Mesodermal cell (in vitro differentiated cells): ENCODE measurements at regions not wholly inside any gene's neighbourhood (a gene's known extent, or its start where the extent isn't known, plus 50 kb on each side); places are given as distances from the start of the nearest gene placed in this dataset.

Source experiments
- H3K27ac ChIP-seq: 2 replicates; pipeline ENCODE4 v1.7.0; 2013; ENCODE audit warnings: mild to moderate bottlenecking, low read depth, low read length, moderate library complexity; ENCODE audit not compliant: severe bottlenecking
- H3K36me3 ChIP-seq: 2 replicates; pipeline ENCODE4 v1.7.1; 2013; ENCODE audit warnings: mild to moderate bottlenecking, low read length, moderate library complexity; ENCODE audit not compliant: control insufficient read depth, insufficient read depth
- H3K4me1 ChIP-seq: one replicate; pipeline ENCODE4 v1.7.1; 2013; ENCODE audit warnings: mild to moderate bottlenecking, low read length; ENCODE audit not compliant: insufficient read depth, control insufficient read depth, poor library complexity, severe bottlenecking
- H3K4me3 ChIP-seq: 2 replicates; pipeline ENCODE4 v1.7.0; 2013; ENCODE audit warnings: low read length, control low read depth, mild to moderate bottlenecking; ENCODE audit not compliant: insufficient read depth, poor library complexity, severe bottlenecking; ENCODE audit errors: extremely low read depth
- H3K9me3 ChIP-seq: 2 replicates; pipeline ENCODE4 v1.7.1; 2013; ENCODE audit warnings: mild to moderate bottlenecking, low read length, moderate library complexity; ENCODE audit not compliant: control insufficient read depth
- WGBS, 2 experiments: methylation state at CpG; one replicate each; pipeline ENCODE4 v1.1.5; 2013; ENCODE audit warnings: missing lambda C conversion rate in 2 of 2; ENCODE audit not compliant: insufficient coverage in 2 of 2; 5-methylcytosine and 5-hydroxymethylcytosine counted together

DNA sequence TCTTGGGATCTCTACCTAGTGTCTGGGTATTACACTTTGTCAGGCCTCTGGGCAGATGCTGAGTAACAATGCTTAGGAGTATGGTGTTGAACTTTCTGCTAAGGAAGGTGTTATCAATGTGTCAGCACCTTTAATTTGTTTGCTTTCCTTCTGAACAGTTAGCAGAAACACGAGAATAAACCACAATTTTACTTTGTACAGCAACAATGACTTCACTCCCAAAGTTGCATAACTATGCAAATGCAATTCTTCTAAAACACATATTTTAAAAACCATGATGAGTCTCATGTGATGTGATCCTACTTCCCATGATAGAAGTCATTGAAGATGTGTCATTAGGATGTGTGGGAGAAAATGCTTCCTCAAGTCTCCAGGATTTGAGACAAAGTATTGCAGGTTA lies 155.0 kb downstream of the POSTN start:
- peaks cover 4% of the 10 kb centered on the region for H3K4me1 ChIP-seq
- H3K27ac ChIP-seq: no peak overlapping the region
- H3K4me3 ChIP-seq: no peak overlapping the region
- WGBS, 2 experiments: 57 to 89% methylated on average over 1 of the region's 1 CpG
- H3K36me3 ChIP-seq: no peaks in the 10 kb centered on the region
- H3K9me3 ChIP-seq: no peaks in the 10 kb centered on the region

DNA sequence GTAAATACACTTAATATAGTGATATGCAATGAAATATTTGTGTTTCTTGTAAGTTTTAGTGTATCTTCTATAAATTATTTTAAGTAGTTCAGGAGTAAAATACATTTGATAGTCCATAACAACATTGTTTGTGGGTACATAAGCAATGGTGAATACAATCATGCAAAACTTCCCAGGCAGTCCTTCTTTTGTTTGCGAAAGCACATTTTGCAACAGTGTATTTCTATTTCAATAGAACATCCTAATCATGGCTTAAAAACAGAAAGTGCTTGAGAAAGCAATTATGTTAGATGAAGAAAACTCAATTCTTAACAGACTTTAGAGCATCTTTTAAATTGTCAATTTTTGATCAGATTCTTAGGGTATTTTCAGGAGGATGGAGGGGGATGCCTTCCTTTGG lies 155.6 kb downstream of the POSTN start:
- Histone ChIP-seq H3K36me3 (no peaks in the 10 kb centered on the region), H3K27ac (no peak overlapping the region), H3K4me3 (no peak overlapping the region), H3K4me1 (peaks cover 4% of the 10 kb centered on the region), H3K9me3 (no peaks in the 10 kb centered on the region)
- WGBS, 2 experiments: no CpG with 5 or more reads among the region's 1 CpG

DNA sequence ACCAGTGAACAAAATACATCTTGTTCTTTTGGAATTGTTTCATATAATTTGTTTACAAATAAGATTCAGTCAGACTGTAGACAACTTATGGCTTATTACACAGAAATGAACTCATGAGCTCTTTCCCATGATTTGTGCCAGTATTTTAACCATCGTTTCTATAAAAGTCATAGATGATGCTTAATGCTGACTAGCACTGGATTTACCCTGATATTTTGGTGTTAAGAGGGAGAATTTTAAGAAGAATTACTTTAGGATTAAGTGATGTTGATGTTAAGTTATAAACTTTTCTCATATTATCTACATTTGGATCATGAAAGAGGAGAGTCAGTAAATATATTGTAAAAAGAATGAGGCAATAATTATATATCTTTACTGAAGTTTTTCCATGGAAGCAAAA lies 162.7 kb downstream of the POSTN start:
- Histone ChIP-seq H3K4me1 (no peaks in the 10 kb centered on the region), H3K4me3 (no peak overlapping the region), H3K9me3 (no peaks in the 10 kb centered on the region), H3K36me3 (no peaks in the 10 kb centered on the region), H3K27ac (no peak overlapping the region)
- 80 to 86% methylated on average over 1 of the region's 1 CpG for WGBS, 2 experiments

DNA sequence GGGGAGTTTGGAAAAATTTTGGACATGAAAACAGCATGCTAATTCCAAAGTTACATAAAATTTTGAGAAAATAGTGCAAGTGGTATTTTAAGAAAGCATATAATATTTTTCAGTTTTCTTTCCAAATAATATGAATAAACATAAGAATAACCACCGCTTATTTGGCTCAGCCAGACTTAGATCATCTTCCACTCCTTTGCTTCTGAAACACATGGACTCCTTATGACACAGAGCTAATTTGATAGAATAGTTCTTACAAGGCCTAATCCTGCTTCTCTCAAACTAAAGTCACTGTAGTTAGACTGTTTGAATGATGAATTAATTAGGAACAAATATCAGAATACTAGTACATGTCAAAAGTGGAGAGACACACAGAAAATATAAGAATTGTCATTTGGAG lies 165.5 kb downstream of the POSTN start:
- WGBS, 2 experiments: no CpG with 5 or more reads among the region's 1 CpG
- Histone ChIP-seq H3K4me1 (no peaks in the 10 kb centered on the region), H3K36me3 (no peaks in the 10 kb centered on the region), H3K4me3 (no peak overlapping the region), H3K9me3 (no peaks in the 10 kb centered on the region), H3K27ac (no peak overlapping the region)

DNA sequence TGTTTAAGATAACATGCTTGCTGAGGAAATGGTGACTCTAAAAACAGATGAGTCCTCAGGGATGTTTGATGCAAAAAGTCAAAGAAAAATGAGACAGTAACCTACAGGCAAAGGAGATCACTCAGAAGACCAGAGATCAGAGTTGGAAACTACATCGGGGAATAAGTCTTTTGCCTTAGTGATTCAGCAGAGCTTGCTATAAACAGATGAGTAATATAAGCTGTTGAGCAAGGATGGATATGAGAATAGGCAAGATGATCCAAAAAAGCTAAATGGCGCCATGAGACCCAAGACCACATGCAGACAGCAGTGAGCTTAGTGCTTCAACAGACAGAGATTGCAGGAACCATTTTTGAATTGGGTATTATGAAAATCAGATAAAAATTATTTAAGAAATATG lies 168.6 kb downstream of the POSTN start:
- Histone ChIP-seq H3K9me3 (no peaks in the 10 kb centered on the region), H3K4me1 (no peaks in the 10 kb centered on the region), H3K4me3 (no peak overlapping the region), H3K36me3 (no peaks in the 10 kb centered on the region), H3K27ac (no peak overlapping the region)
- 93 to 100% methylated on average over 2 of the region's 2 CpGs for WGBS, 2 experiments

DNA sequence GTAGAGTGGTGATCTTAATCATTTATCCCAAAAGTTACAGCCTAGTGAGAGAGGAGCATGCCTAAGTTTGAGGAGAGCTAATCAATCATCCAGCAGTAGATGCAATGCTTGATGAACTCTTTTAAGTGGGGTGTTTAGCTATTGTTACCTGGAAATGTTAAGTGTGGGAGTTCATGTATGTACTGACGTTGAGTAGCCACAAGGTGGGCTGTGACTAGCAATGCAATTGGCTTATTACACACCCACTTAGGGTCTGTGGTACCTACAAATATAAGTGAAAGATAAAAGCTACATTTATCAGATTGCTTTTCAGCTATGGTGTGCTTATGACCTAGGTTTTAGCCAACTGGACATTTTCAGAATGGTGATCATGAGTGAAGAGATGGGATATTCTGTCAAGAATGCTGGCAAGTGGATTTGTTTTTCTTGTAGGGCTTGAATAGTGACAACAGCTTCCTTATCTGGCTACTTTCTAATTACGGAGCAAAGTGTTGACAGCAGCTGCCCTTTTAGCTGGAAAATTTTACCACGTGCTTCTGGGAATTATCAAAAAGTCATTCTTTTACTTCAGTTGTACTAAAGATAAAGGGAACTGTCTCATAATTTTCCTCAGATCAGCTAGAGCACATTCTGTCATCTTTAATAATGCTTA lies 170.6 kb downstream of the POSTN start:
- Histone ChIP-seq H3K27ac (no peak overlapping the region), H3K9me3 (no peaks in the 10 kb centered on the region), H3K4me3 (no peak overlapping the region), H3K4me1 (no peaks in the 10 kb centered on the region), H3K36me3 (no peaks in the 10 kb centered on the region)
- no CpG with 5 or more reads among the region's 3 CpGs for WGBS, 2 experiments

DNA sequence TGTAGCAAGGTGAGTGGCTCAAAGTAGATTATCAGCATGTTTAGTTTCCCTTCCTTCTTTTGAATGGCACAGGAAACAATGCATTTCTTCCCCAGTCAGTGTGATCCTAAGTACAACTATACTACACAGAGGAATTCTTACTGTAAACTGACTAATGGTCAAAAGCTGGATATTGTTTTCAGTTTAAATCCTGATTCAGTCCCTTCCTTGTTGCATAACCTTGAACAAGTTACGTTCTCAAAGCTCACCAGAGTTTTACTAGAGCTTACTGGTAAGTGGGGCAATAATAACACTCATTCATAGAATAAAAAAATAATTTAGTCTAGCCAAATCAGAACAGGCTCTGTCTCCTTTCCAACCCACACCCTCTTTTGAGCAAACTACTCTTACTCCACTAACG lies 180.1 kb downstream of the POSTN start:
- WGBS, 2 experiments: 100% methylated on average over 1 of the region's 2 CpGs; no CpG with 5 or more reads in 1 of the 2 experiments
- Histone ChIP-seq H3K9me3 (no peaks in the 10 kb centered on the region), H3K27ac (no peak overlapping the region), H3K36me3 (no peaks in the 10 kb centered on the region), H3K4me1 (no peaks in the 10 kb centered on the region), H3K4me3 (no peak overlapping the region)

DNA sequence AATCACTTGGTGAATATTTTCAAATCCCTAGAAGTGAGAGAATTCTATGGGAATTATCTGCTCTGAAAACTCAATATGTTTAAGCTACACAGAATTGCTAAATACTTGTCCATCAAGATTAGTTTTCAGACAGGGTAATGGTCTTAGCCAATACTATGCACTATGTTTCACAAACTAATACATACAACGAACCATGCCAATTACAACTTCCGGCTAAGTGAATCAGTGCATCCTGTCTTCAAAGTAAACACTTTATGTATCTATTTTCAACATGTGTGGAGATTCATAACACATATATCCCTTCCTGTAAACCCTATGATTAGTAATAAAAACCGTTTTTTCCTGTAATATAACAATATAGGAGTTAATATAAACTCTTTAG lies 181.5 kb downstream of the POSTN start:
- Histone ChIP-seq H3K27ac (no peak overlapping the region), H3K36me3 (no peaks in the 10 kb centered on the region), H3K9me3 (no peaks in the 10 kb centered on the region), H3K4me1 (no peaks in the 10 kb centered on the region), H3K4me3 (no peak overlapping the region)
- 87% methylated on average over 2 of the region's 3 CpGs; no CpG with 5 or more reads in 1 of the 2 experiments for WGBS, 2 experiments

DNA sequence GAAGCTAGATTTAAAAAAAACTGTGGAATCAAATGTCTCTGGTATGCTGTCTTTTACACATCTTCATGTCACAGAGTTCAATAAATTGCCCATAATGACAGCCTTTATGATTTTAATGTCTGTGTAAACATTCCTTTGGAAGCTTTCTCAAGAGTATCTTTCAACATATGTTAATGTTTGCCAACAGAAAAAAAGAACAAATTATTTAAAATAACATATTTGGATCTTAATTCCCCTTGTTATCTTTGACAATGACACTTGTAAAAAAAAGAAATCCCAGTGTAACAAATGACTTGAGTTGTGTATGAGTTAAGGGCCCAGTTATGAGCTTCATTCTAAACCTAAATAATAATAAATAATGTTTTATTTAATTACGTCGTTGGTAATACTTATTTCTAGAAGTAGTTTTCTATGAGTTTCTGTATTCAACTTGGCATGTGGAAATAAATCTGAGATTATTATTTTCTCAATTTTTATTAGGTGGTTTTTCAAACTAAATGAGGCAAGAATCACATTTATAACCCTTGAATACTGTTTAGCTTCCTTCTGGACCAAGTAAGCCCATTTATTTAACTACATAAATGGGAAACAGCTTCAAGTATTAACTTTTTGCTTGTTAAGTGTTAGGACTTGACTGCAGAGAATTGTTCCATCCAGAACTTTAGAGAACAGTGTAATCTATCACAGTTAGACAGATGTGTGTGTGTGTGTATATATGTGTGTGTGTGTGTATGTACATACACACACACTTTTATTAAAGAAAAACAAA lies 182.1 kb downstream of the POSTN start:
- WGBS, 2 experiments: no CpG with 5 or more reads among the region's 2 CpGs
- Histone ChIP-seq H3K36me3 (no peaks in the 10 kb centered on the region), H3K4me1 (no peaks in the 10 kb centered on the region), H3K27ac (no peak overlapping the region), H3K4me3 (no peak overlapping the region), H3K9me3 (no peaks in the 10 kb centered on the region)

DNA sequence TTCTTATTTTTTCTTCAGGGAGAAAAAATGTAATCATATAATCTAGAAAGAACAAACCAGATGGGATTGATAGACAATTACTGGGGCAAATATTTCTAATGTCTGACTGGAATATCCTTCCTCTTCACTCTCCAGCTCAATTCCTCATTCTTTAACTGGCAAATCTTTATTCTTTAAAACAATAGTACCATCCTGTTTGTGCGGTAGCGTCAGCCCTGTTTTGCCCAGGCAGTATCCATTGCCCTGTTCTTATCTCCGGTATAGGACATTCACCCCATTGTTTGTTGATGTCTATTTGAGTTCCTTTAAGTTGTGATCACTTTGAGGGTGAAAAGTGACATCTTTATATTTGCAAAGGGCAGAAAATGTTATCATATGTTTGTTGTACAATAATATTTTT lies 185.4 kb downstream of the POSTN start:
- H3K9me3 ChIP-seq: no peaks in the 10 kb centered on the region
- H3K4me3 ChIP-seq: no peak overlapping the region
- 100% methylated on average over 1 of the region's 3 CpGs for WGBS, 2 experiments
- H3K36me3 ChIP-seq: no peaks in the 10 kb centered on the region
- no peak overlapping the region for H3K27ac ChIP-seq
- H3K4me1 ChIP-seq: peaks cover 5% of the 10 kb centered on the region

DNA sequence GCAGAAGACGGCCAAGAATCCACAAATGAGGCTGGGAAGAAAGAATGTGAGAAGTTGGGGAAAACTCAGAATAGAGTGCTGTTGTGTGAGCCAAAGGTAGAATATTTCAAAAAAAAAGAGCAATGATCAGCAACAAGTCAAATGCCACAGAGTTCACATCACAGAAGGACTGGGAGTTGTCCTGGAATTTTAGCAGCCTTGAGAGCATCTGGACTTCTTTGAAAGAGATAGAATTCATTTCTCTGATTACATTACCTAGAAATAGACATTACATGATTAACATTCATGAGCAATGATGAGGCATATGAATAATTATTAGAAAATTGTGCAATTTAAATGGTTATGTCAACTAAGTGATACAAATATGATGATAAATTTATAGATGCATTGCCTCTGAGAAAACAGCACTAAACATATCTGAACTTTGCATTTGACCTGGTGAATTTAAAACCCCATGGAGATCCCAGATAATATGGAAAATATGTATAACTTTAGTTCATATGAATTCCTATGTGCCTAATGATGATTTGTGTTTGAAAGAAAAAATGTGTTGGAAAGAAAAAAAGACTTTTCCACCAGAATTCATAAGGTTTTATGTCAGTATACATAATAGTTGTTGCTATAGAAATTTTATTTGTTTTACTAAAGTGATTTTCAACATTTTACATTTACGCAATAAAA lies 186.2 kb downstream of the POSTN start:
- H3K4me1 ChIP-seq: peaks cover 5% of the 10 kb centered on the region
- no peak overlapping the region for H3K4me3 ChIP-seq
- no peaks in the 10 kb centered on the region for H3K9me3 ChIP-seq
- H3K27ac ChIP-seq: no peak overlapping the region
- 91 to 100% methylated on average over 1 of the region's 2 CpGs for WGBS, 2 experiments
- H3K36me3 ChIP-seq: no peaks in the 10 kb centered on the region
